Neural cell (in vitro differentiated cells): ENCODE measurements at regions not wholly inside any gene's neighbourhood (a gene's known extent, or its start where the extent isn't known, plus 50 kb on each side); places are given as distances from the start of the nearest gene placed in this dataset.
"Not testable (repeated sequence)": the region's sequence is repeated elsewhere in the genome, so short reads cannot be mapped to it uniquely, and the experiment has no call there.

Experiments used
- EP300 ChIP-seq: fragments of 450-650 bp; conservative IDR thresholded peaks from 2 replicates; pipeline ENCODE4 v1.6.1; 2014; ENCODE audit warnings: antibody characterized with exemption, mild to moderate bottlenecking, moderate library complexity; ENCODE audit not compliant: poor library complexity, severe bottlenecking
- EZH2 ChIP-seq: fragments of 200-600, 300-800 bp; shearing (Covaris generic), sonication (generic); IDR thresholded peaks from 2 replicates; pipeline ENCODE4 v1.6.1; 2014; ENCODE audit warnings: antibody characterized with exemption, low read length, borderline replicate concordance, mild to moderate bottlenecking; ENCODE audit not compliant: insufficient read depth, poor library complexity, severe bottlenecking
- MXI1 ChIP-seq: fragments of 450-650 bp; conservative IDR thresholded peaks from 2 replicates; pipeline ENCODE4 v1.6.1; 2014; ENCODE audit warnings: antibody characterized with exemption, mild to moderate bottlenecking; ENCODE audit not compliant: poor library complexity, severe bottlenecking
- POLR2AphosphoS5 ChIP-seq: IDR thresholded peaks from 2 replicates; pipeline ENCODE4 v1.6.1; 2012
- REST ChIP-seq: IDR thresholded peaks from 2 replicates; pipeline ENCODE4 v1.6.1; 2012; ENCODE audit warnings: borderline replicate concordance
- SMC3 ChIP-seq: fragments of 450-650 bp; conservative IDR thresholded peaks from 2 replicates; pipeline ENCODE4 v1.6.1; 2014; ENCODE audit warnings: antibody characterized with exemption, mild to moderate bottlenecking, moderate library complexity; ENCODE audit not compliant: poor library complexity
- TAF1 ChIP-seq: IDR thresholded peaks from 2 replicates; pipeline ENCODE4 v1.6.1; 2012; ENCODE audit warnings: low read depth
- TF ChIP-seq, protein P1 (sequence below): fragments of 450-650 bp; IDR thresholded peaks from 2 replicates; pipeline ENCODE4 v1.5.1; 2014; ENCODE audit warnings: antibody characterized with exemption, mild to moderate bottlenecking, moderate library complexity; ENCODE audit not compliant: poor library complexity, severe bottlenecking

DNA sequence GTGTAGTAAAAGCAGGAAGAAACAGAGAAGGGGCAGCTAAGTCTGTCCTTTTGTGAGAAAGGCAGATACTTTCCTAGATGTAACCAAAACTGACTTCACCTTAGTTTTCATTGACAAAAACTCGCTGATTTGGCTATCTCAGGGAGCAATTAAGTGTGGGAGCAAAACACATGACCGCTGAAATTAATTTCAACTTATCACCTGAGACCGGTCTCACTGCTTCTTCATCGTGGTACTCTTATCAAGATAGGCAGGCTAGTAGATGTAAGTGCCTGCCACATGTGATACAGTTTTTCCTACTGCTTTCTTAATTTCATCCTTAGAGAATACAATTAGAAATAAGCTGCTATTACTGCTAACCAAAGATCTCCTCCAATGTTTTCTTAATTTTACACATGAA is 168.7 kb downstream of the KBTBD2 start:
- TF ChIP-seq, protein P1, sequence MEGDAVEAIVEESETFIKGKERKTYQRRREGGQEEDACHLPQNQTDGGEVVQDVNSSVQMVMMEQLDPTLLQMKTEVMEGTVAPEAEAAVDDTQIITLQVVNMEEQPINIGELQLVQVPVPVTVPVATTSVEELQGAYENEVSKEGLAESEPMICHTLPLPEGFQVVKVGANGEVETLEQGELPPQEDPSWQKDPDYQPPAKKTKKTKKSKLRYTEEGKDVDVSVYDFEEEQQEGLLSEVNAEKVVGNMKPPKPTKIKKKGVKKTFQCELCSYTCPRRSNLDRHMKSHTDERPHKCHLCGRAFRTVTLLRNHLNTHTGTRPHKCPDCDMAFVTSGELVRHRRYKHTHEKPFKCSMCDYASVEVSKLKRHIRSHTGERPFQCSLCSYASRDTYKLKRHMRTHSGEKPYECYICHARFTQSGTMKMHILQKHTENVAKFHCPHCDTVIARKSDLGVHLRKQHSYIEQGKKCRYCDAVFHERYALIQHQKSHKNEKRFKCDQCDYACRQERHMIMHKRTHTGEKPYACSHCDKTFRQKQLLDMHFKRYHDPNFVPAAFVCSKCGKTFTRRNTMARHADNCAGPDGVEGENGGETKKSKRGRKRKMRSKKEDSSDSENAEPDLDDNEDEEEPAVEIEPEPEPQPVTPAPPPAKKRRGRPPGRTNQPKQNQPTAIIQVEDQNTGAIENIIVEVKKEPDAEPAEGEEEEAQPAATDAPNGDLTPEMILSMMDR: not testable (repeated sequence)
- not testable (repeated sequence) for TF ChIP-seq EZH2, POLR2AphosphoS5, TAF1, EP300, MXI1, REST, SMC3
